SU-DHL-6 (cell line): ENCODE measurements at regions not wholly inside any gene's neighbourhood (a gene's known extent, or its start where the extent isn't known, plus 50 kb on each side); places are given as distances from the start of the nearest gene placed in this dataset.

Source experiments
- H2AFZ ChIP-seq: fragments of 200-600 bp; sonication (generic); 2 replicates; pipeline ENCODE4 v1.6.1; 2014; ENCODE audit warnings: low read depth, mild to moderate bottlenecking, moderate library complexity, mixed read lengths, antibody characterized with exemption, low read length; ENCODE audit not compliant: severe bottlenecking
- H3F3A ChIP-seq: fragments of 200-600 bp; shearing (Covaris generic); 2 replicates; pipeline ENCODE4 v1.6.0; 2016; ENCODE audit warnings: antibody characterized with exemption, mild to moderate bottlenecking; ENCODE audit not compliant: insufficient read depth
- H3K27ac ChIP-seq: fragments of 200-600 bp; sonication (generic); 2 replicates; pipeline ENCODE4 v1.5.1; 2016; ENCODE audit warnings: low read depth, mild to moderate bottlenecking, low read length, moderate library complexity, mixed read lengths
- H3K27me3 ChIP-seq: fragments of 200-600 bp; sonication (generic), shearing (Covaris generic); 2 replicates; pipeline ENCODE4 v1.6.0; 2014; ENCODE audit warnings: mild to moderate bottlenecking, low read length
- H3K36me3 ChIP-seq: fragments of 200-600 bp; sonication (generic); 2 replicates; pipeline ENCODE4 v1.6.1; 2014; ENCODE audit warnings: mild to moderate bottlenecking, low read length, mixed read lengths
- H3K4me2 ChIP-seq: fragments of 300-600, 200-600 bp; shearing (Covaris generic), sonication (generic); 2 replicates; pipeline ENCODE4 v1.6.0; 2014; ENCODE audit warnings: low read length, low read depth, mild to moderate bottlenecking; ENCODE audit not compliant: poor library complexity, severe bottlenecking
- H3K4me3 ChIP-seq: fragments of 200-600 bp; sonication (generic); 2 replicates; pipeline ENCODE4 v1.5.1; 2014; ENCODE audit warnings: antibody characterized with exemption, low read length, mild to moderate bottlenecking, mixed read lengths; ENCODE audit not compliant: insufficient read depth, poor library complexity, severe bottlenecking
- H3K79me2 ChIP-seq: fragments of 200-600 bp; sonication (generic); 2 replicates; pipeline ENCODE4 v1.6.1; 2014; ENCODE audit warnings: mild to moderate bottlenecking, low read length, moderate library complexity; ENCODE audit not compliant: insufficient read depth
- H3K9ac ChIP-seq: fragments of 200-600 bp; sonication (generic); 2 replicates; pipeline ENCODE4 v1.7.0; 2014; ENCODE audit warnings: mild to moderate bottlenecking, low read length
- H3K9me2 ChIP-seq: fragments of 200-600 bp; sonication (generic); replicated peaks from 2 replicates; pipeline ENCODE4 v1.6.1; 2014; ENCODE audit warnings: low read length; ENCODE audit not compliant: insufficient read depth
- H3K9me3 ChIP-seq: fragments of 200-600 bp; sonication (generic); 2 replicates; pipeline ENCODE4 v1.6.1; 2014; ENCODE audit warnings: low read length, mixed read lengths; ENCODE audit not compliant: insufficient read depth
- H4K20me1 ChIP-seq: fragments of 200-600 bp; sonication (generic); 2 replicates; pipeline ENCODE4 v1.6.1; 2014; ENCODE audit warnings: low read depth, mild to moderate bottlenecking, antibody characterized with exemption, low read length, moderate library complexity, mixed read lengths
- EZH2phosphoT487 ChIP-seq: fragments of 200-600 bp; sonication (generic), shearing (Covaris generic); conservative IDR thresholded peaks from 2 replicates; pipeline ENCODE4 v1.6.1; 2018; ENCODE audit warnings: mild to moderate bottlenecking, antibody characterized with exemption, low read length, moderate library complexity, mixed read lengths
- TF ChIP-seq, protein P1 (sequence below): fragments of 200-600 bp; sonication (generic); IDR thresholded peaks from one replicate; pipeline ENCODE4 v1.5.1; 2017; ENCODE audit warnings: antibody characterized with exemption, mild to moderate bottlenecking, low read length, moderate library complexity; ENCODE audit not compliant: insufficient read depth, poor library complexity, severe bottlenecking

DNA sequence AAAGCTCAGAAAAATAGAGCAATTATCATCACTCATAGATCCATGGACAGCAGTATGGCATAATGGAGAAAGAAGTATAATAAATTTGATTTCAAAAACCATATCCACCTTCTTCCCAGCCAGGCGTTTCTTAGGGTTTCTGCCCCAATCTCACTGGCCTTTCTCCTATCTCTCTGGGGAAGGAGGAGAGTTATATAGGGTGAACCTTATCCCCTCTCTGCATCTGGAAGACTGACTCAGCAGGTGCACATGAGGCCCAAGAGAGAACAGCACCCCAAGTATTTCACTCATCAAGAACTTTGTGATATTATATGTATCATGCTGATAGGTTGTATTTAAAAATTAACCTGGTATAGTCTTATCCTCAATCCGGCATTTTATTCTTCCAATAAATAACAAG, 318.8 kb upstream of the RASGEF1B start:
- Histone ChIP-seq H3K9me3 (no peaks in the 10 kb centered on the region), H3K4me2 (no peak overlapping the region)

DNA sequence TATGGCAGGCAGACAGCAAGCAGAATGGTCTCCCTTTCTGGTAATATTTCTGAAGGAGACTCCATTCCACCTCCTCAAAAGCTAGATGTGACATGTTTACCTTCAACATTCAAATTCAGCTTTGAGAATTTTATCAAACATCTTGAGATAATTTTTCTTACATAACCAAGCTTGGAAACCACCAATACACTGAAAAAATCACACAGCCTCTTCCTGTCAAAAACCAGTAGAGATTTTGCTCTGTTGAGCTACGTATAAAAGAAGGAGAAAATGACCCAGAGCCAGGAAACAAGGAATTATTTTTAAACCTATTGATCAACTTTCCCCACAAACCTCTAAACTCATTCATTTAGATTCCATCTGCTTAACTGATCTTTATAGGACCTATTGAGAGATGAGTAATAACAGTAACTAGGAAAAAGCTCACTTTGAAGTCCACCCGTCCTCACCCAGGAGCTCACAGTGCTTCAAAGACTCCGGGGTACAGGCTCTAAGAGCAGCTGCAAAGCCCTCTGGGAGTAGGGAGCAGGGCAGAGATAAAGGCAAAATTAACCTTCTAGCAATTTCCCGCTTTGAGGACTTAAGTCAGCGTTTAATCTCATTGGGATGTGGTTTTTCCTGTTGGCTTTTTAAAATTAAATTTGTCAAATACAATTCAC, 318.2 kb upstream of the RASGEF1B start:
- H3K36me3 ChIP-seq, result no peaks in the 10 kb centered on the region
- H3K79me2 ChIP-seq, result no peaks in the 10 kb centered on the region
- no peak overlapping the region for H3K27ac ChIP-seq
- H2AFZ ChIP-seq, result no peak overlapping the region
- H3K27me3 ChIP-seq, result no peaks in the 10 kb centered on the region
- no peaks in the 10 kb centered on the region for H3K9me3 ChIP-seq
- no peak for TF ChIP-seq EZH2phosphoT487
- TF ChIP-seq, protein P1, sequence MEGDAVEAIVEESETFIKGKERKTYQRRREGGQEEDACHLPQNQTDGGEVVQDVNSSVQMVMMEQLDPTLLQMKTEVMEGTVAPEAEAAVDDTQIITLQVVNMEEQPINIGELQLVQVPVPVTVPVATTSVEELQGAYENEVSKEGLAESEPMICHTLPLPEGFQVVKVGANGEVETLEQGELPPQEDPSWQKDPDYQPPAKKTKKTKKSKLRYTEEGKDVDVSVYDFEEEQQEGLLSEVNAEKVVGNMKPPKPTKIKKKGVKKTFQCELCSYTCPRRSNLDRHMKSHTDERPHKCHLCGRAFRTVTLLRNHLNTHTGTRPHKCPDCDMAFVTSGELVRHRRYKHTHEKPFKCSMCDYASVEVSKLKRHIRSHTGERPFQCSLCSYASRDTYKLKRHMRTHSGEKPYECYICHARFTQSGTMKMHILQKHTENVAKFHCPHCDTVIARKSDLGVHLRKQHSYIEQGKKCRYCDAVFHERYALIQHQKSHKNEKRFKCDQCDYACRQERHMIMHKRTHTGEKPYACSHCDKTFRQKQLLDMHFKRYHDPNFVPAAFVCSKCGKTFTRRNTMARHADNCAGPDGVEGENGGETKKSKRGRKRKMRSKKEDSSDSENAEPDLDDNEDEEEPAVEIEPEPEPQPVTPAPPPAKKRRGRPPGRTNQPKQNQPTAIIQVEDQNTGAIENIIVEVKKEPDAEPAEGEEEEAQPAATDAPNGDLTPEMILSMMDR, result no peak
- H3F3A ChIP-seq, result no peaks in the 10 kb centered on the region
- H3K9ac ChIP-seq, result no peak overlapping the region
- no peak overlapping the region for H3K4me2 ChIP-seq
- no peaks in the 10 kb centered on the region for H3K9me2 ChIP-seq
- no peak overlapping the region for H3K4me3 ChIP-seq
- H4K20me1 ChIP-seq, result no peaks in the 10 kb centered on the region

More for the DNA sequence above, 318.8 kb upstream of the RASGEF1B start:
- no peak overlapping the region for H3K9ac ChIP-seq
- no peak overlapping the region for H3K27ac ChIP-seq
- TF ChIP-seq, protein P1, result no peak
- TF ChIP-seq EZH2phosphoT487, result no peak
- no peaks in the 10 kb centered on the region for H3K79me2 ChIP-seq
- no peaks in the 10 kb centered on the region for H3F3A ChIP-seq
- no peaks in the 10 kb centered on the region for H3K9me2 ChIP-seq
- no peaks in the 10 kb centered on the region for H3K27me3 ChIP-seq
- H3K36me3 ChIP-seq, result no peaks in the 10 kb centered on the region
- H4K20me1 ChIP-seq, result no peaks in the 10 kb centered on the region
- H2AFZ ChIP-seq, result no peak overlapping the region
- H3K4me3 ChIP-seq, result no peak overlapping the region

DNA sequence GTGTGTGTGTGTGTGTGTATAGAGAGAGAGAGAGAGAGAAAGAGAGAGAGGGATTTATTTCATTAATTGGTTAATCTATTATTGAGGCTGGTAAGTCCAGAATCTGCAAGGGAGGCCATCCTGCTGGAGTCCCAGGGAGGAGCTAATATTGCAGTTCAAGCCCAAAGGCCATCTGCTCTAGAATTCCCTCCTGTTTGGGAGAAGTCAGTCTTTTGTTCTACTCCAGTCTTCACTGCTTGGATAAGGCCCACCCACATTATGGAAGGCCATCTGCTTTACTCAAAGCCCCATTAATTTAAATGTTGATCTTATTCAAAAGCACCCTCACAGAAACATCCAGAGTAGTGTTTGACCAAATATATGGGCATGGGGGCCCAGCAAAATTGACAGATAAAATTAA, 317.5 kb upstream of the RASGEF1B start:
- TF ChIP-seq, protein P1, result no peak
- no peak for TF ChIP-seq EZH2phosphoT487
- H3K27me3 ChIP-seq, result no peaks in the 10 kb centered on the region
- H3F3A ChIP-seq, result no peaks in the 10 kb centered on the region
- H3K4me2 ChIP-seq, result no peak overlapping the region
- H4K20me1 ChIP-seq, result no peaks in the 10 kb centered on the region
- no peaks in the 10 kb centered on the region for H3K36me3 ChIP-seq
- H3K79me2 ChIP-seq, result no peaks in the 10 kb centered on the region
- no peak overlapping the region for H3K9ac ChIP-seq
- H3K27ac ChIP-seq, result no peak overlapping the region
- H3K9me2 ChIP-seq, result no peaks in the 10 kb centered on the region
- H2AFZ ChIP-seq, result no peak overlapping the region
- no peak overlapping the region for H3K4me3 ChIP-seq
- no peaks in the 10 kb centered on the region for H3K9me3 ChIP-seq
